ENCODE measurements at regions not wholly inside any gene's neighbourhood (a gene's known extent, or its start where the extent isn't known, plus 50 kb on each side); places are given as distances from the start of the nearest gene placed in this dataset.

- no peak for TF ChIP-seq CTCF (IDR thresholded peaks at IDR 0.05; ENCODE audit: low read depth, low read length, missing input control)
- TF ChIP-seq MAX (IDR thresholded peaks at IDR 0.05): no peak
- no peak for TF ChIP-seq FOXA2 (IDR thresholded peaks at IDR 0.05)
- TF ChIP-seq YY1 (IDR thresholded peaks at IDR 0.05): no peak
- TF ChIP-seq ZBTB33 (IDR thresholded peaks at IDR 0.05): no peak
- TF ChIP-seq TAF1 (conservative IDR thresholded peaks at IDR 0.05): no peak
- no peak for TF ChIP-seq SP1 (IDR thresholded peaks at IDR 0.05)
- TF ChIP-seq REST (IDR thresholded peaks at IDR 0.05): no peak
- TF ChIP-seq ATF3 (IDR thresholded peaks at IDR 0.05): no peak
- no peak for TF ChIP-seq JUND (IDR thresholded peaks at IDR 0.05)
- no peak for TF ChIP-seq RXRA (IDR thresholded peaks at IDR 0.05)
Measured at GRCh38 chr7:153530441-153530840, 521.8 kb upstream of the DPP6 start.

Data from liver (tissue), 3 donors.